Gastrocnemius medialis (tissue), 4 donors: ENCODE measurements at regions not wholly inside any gene's neighbourhood (a gene's known extent, or its start where the extent isn't known, plus 50 kb on each side); places are given as distances from the start of the nearest gene placed in this dataset.

Experiments
- ATAC-seq, 2 donors: fragments of 150-250 bp; one replicate each; pipeline ENCODE4 v1.9.1; 2016
- DNase-seq, 2 donors: peaks; one replicate each; pipeline ENCODE4 v3.0.0-alpha.2; 2019
- H3K27ac ChIP-seq, 4 donors: fragments of 200-600 bp; sonication (generic); 1 replicate in 1 of 4; 2 replicates in 3 of 4; pipeline ENCODE4 v1.5.1; 2016 to 2018; ENCODE audit warnings: mild to moderate bottlenecking in 2 of 4, moderate library complexity in 1 of 4
- H3K27me3 ChIP-seq, 3 donors: fragments of 200-600 bp; sonication (generic) in 2 of 3; 1 replicate in 1 of 3; 2 replicates in 2 of 3; pipeline versions ENCODE4 v1.5.1 to v1.6.0; 2016 to 2019; ENCODE audit warnings: mild to moderate bottlenecking in 1 of 3, moderate library complexity in 1 of 3
- H3K36me3 ChIP-seq, 2 donors: fragments of 200-600 bp; sonication (generic) in 1 of 2; one replicate each; pipeline ENCODE4 v1.5.1; 2017 to 2018
- H3K4me1 ChIP-seq, 2 donors: fragments of 200-600 bp; sonication (generic) in 1 of 2; one replicate each; pipeline ENCODE4 v1.5.1; 2016 to 2017; ENCODE audit warnings: mild to moderate bottlenecking in 2 of 2
- H3K4me3 ChIP-seq, 4 donors: fragments of 200-600 bp; sonication (generic) in 3 of 4; 1 replicate in 1 of 4; 2 replicates in 3 of 4; pipeline ENCODE4 v1.5.1; 2016 to 2019; ENCODE audit warnings: mild to moderate bottlenecking in 2 of 4
- H3K9me3 ChIP-seq, 3 donors: fragments of 200-600 bp; sonication (generic) in 2 of 3; 1 replicate in 1 of 3; 2 replicates in 2 of 3; pipeline ENCODE4 v1.5.1; 2016 to 2019
- CTCF ChIP-seq, 5 experiments: fragments of 450-650 bp in 3 of 5; fragments of 200-600 bp in 2 of 5; sonication (generic) in 2 of 5; IDR thresholded peaks in 4 of 5; conservative IDR thresholded peaks in 1 of 5; 1 replicate in 4 of 5; 2 replicates in 1 of 5; pipeline ENCODE4 v1.5.1; 2016 to 2019; ENCODE audit warnings: antibody characterized with exemption in 5 of 5, mild to moderate bottlenecking in 3 of 5, moderate library complexity in 3 of 5
- POLR2A ChIP-seq, 2 donors: fragments of 450-650 bp; IDR thresholded peaks; one replicate each; pipeline ENCODE4 v1.6.1; 2017; ENCODE audit warnings: antibody characterized with exemption in 2 of 2, mild to moderate bottlenecking in 2 of 2, moderate library complexity in 2 of 2
- in situ Hi-C, 4 donors: fragments of 200-750 bp; cut with MboI; loops; one replicate each; pipeline versions ENCODE4 v1.15.0 to v1.8.0; 2017; ENCODE audit warnings: low sequenced_read_pairs in 4 of 4
- intact Hi-C: fragments of 100-400 bp; cut with DNase I; formaldehyde crosslinking; loops from one replicate; pipeline ENCODE4 v1.15.1; 2023; ENCODE audit warnings: low total_unique reads

GRCh38 chr13:76131551-76131950 is 495.4 kb downstream of the LMO7 start:
- intact Hi-C loops: no loop called here
- no peak overlapping the region for H3K4me3 ChIP-seq

GRCh38 chr13:76129305-76130000 is 493.3 kb downstream of the LMO7 start:
- Histone ChIP-seq H3K36me3 (no peaks in the 10 kb centered on the region), H3K9me3 (no peaks in the 10 kb centered on the region), H3K27me3 (no peaks in the 10 kb centered on the region), H3K27ac (no peak overlapping the region), H3K4me3 (no peak overlapping the region), H3K4me1 (no peaks in the 10 kb centered on the region)
- intact Hi-C loops: no loop called here
- no peak for ATAC-seq
- in situ Hi-C loops: no loop called here
- no peak for DNase-seq
- TF ChIP-seq CTCF (IDR thresholded peaks at IDR 0.05 in 4 of 5, conservative IDR thresholded peaks at IDR 0.05 in 1 of 5) (no peak), POLR2A (IDR thresholded peaks at IDR 0.05) (no peak)

More at GRCh38 chr13:76131551-76131950, 495.4 kb downstream of the LMO7 start:
- ATAC-seq: no peak
- Histone ChIP-seq H3K4me1 (no peaks in the 10 kb centered on the region), H3K36me3 (no peaks in the 10 kb centered on the region), H3K27me3 (no peaks in the 10 kb centered on the region), H3K27ac (no peak overlapping the region), H3K9me3 (no peaks in the 10 kb centered on the region)
- no peak for DNase-seq
- in situ Hi-C loops: no loop called here
- TF ChIP-seq POLR2A (IDR thresholded peaks at IDR 0.05) (no peak), CTCF (IDR thresholded peaks at IDR 0.05 in 4 of 5, conservative IDR thresholded peaks at IDR 0.05 in 1 of 5) (no peak)

GRCh38 chr13:76127922-76128321 is 491.8 kb downstream of the LMO7 start:
- no peak for DNase-seq
- Histone ChIP-seq H3K4me3 (no peak overlapping the region), H3K4me1 (no peaks in the 10 kb centered on the region), H3K36me3 (no peaks in the 10 kb centered on the region), H3K27ac (no peak overlapping the region), H3K9me3 (no peaks in the 10 kb centered on the region), H3K27me3 (no peaks in the 10 kb centered on the region)
- in situ Hi-C loops: no loop called here
- intact Hi-C loops: no loop called here
- no peak for ATAC-seq
- TF ChIP-seq POLR2A (IDR thresholded peaks at IDR 0.05) (no peak), CTCF (IDR thresholded peaks at IDR 0.05 in 4 of 5, conservative IDR thresholded peaks at IDR 0.05 in 1 of 5) (no peak)

GRCh38 chr13:76123548-76123947 is 487.4 kb downstream of the LMO7 start:
- TF ChIP-seq POLR2A (IDR thresholded peaks at IDR 0.05) (no peak), CTCF (IDR thresholded peaks at IDR 0.05 in 4 of 5, conservative IDR thresholded peaks at IDR 0.05 in 1 of 5) (no peak)
- intact Hi-C loops: no loop called here
- Histone ChIP-seq H3K9me3 (no peaks in the 10 kb centered on the region), H3K36me3 (no peaks in the 10 kb centered on the region), H3K4me3 (no peak overlapping the region), H3K27me3 (no peaks in the 10 kb centered on the region), H3K4me1 (no peaks in the 10 kb centered on the region), H3K27ac (no peak overlapping the region)
- in situ Hi-C loops: no loop called here
- DNase-seq (no peak), ATAC-seq (no peak)
